OCI-LY7 (cell line): ENCODE measurements at regions not wholly inside any gene's neighbourhood (a gene's known extent, or its start where the extent isn't known, plus 50 kb on each side); places are given as distances from the start of the nearest gene placed in this dataset.

Experiments used
- BruUV-seq: library from RNA; stranded (reverse); fragments of 400-500 nt; replicated peaks from 2 replicates; lab custom pipeline; 2021; lab: Mats Ljungman, UMichigan
- CTCF ChIA-PET: fragments of 300-600 bp; sonication (Branson Sonifier 250); formaldehyde crosslinking; loops from one replicate; lab custom pipeline; 2022; ENCODE audit warnings: antibody characterized with exemption; ENCODE audit not compliant: unreplicated experiment; lab: Charles Lee
- POLR2A ChIA-PET: fragments of 300-600 bp; sonication (Branson Sonifier 250); formaldehyde crosslinking; loops from one replicate; lab custom pipeline; 2022; ENCODE audit warnings: antibody characterized with exemption; lab: Charles Lee
- DNase-seq: peaks from one replicate; pipeline ENCODE4 v3.0.0-alpha.2; 2015; ENCODE audit warnings: low spot score
- H2AFZ ChIP-seq: fragments of 200-600 bp; sonication (generic), shearing (Covaris generic); 2 replicates; pipeline ENCODE4 v1.6.1; 2014; ENCODE audit warnings: mild to moderate bottlenecking, antibody characterized with exemption, low read length, moderate library complexity
- H3K27ac ChIP-seq: fragments of 200-600 bp; sonication (generic); 2 replicates; pipeline ENCODE4 v1.5.1; 2014; ENCODE audit warnings: mixed run types, low read depth, mild to moderate bottlenecking, moderate library complexity, low read length, inconsistent platforms; ENCODE audit not compliant: poor library complexity, severe bottlenecking
- H3K36me3 ChIP-seq: fragments of 200-600 bp; sonication (generic); 2 replicates; pipeline ENCODE4 v1.6.1; 2014; ENCODE audit warnings: mild to moderate bottlenecking, antibody characterized with exemption, low read length, moderate library complexity, mixed read lengths; ENCODE audit not compliant: insufficient read depth
- H3K4me1 ChIP-seq: fragments of 200-600 bp; sonication (generic); 2 replicates; pipeline ENCODE4 v1.5.1; 2014; ENCODE audit warnings: mild to moderate bottlenecking, low read length; ENCODE audit not compliant: insufficient read depth, poor library complexity, severe bottlenecking
- H3K4me2 ChIP-seq: fragments of 200-600 bp; sonication (generic); 2 replicates; pipeline ENCODE4 v1.6.1; 2014; ENCODE audit warnings: mild to moderate bottlenecking, low read length
- H3K4me3 ChIP-seq: fragments of 200-600 bp; sonication (generic); 2 replicates; pipeline ENCODE4 v1.5.1; 2014; ENCODE audit warnings: mild to moderate bottlenecking, low read depth, low read length; ENCODE audit not compliant: poor library complexity, severe bottlenecking
- H3K79me2 ChIP-seq: fragments of 200-600 bp; sonication (generic); 2 replicates; pipeline ENCODE4 v1.6.1; 2016; ENCODE audit warnings: low read depth, mild to moderate bottlenecking, low read length, moderate library complexity, mixed read lengths; ENCODE audit not compliant: insufficient read depth
- H3K9me2 ChIP-seq: fragments of 200-600 bp; sonication (generic); 2 replicates; pipeline ENCODE4 v1.6.1; 2016; ENCODE audit warnings: mild to moderate bottlenecking, low read length, mixed read lengths; ENCODE audit not compliant: insufficient read depth
- H3K9me3 ChIP-seq: fragments of 200-600 bp; sonication (generic); 2 replicates; pipeline ENCODE4 v1.6.1; 2014; ENCODE audit warnings: mild to moderate bottlenecking, mixed run types, low read length, mixed read lengths
- H4K20me1 ChIP-seq: fragments of 200-600 bp; sonication (generic); 2 replicates; pipeline ENCODE4 v1.6.1; 2014; ENCODE audit warnings: mild to moderate bottlenecking, antibody characterized with exemption, low read length, moderate library complexity, mixed read lengths; ENCODE audit not compliant: insufficient read depth
- EZH2phosphoT487 ChIP-seq: fragments of 200-600 bp; sonication (generic); IDR thresholded peaks from 2 replicates; pipeline ENCODE4 v1.6.1; 2018; ENCODE audit warnings: low read depth, borderline replicate concordance, mild to moderate bottlenecking, mixed run types, antibody characterized with exemption, low read length, moderate library complexity, mixed read lengths
- intact Hi-C: fragments of 100-400 bp; cut with micrococcal nuclease; formaldehyde crosslinking; loops from one replicate; pipeline ENCODE4 v1.10.0; 2022; ENCODE audit not compliant: unreplicated experiment
- TF ChIP-seq, protein P1 (sequence below): fragments of 200-600 bp; sonication (generic); conservative IDR thresholded peaks from 2 replicates; pipeline ENCODE4 v1.5.1; 2014; ENCODE audit warnings: mild to moderate bottlenecking, antibody characterized with exemption, low read length, moderate library complexity, mixed read lengths

DNA sequence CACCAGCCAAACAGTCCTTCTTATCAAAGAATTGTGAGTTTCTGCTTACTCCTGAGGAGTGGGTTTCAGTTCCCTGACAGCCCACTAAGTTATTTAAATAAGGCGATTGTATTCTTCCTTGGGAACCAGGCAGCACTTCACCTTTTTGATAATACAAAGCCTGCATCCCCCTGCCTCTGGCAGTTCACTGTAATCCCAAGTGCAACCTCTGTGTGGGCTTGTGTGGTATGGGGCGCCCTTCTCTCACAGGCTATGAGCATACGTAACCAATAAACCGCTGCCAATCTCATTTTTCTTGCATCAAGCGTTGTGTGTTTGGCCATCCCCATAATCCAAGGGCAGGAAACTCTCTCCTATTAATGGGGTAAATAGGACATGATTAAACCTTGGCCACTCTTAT lies 1025.6 kb downstream of the NSUN3 start:
- H3K27ac ChIP-seq = no peak overlapping the region
- H2AFZ ChIP-seq = no peak overlapping the region
- TF ChIP-seq, protein P1, sequence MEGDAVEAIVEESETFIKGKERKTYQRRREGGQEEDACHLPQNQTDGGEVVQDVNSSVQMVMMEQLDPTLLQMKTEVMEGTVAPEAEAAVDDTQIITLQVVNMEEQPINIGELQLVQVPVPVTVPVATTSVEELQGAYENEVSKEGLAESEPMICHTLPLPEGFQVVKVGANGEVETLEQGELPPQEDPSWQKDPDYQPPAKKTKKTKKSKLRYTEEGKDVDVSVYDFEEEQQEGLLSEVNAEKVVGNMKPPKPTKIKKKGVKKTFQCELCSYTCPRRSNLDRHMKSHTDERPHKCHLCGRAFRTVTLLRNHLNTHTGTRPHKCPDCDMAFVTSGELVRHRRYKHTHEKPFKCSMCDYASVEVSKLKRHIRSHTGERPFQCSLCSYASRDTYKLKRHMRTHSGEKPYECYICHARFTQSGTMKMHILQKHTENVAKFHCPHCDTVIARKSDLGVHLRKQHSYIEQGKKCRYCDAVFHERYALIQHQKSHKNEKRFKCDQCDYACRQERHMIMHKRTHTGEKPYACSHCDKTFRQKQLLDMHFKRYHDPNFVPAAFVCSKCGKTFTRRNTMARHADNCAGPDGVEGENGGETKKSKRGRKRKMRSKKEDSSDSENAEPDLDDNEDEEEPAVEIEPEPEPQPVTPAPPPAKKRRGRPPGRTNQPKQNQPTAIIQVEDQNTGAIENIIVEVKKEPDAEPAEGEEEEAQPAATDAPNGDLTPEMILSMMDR = no peak
- TF ChIP-seq EZH2phosphoT487 = no peak
- H4K20me1 ChIP-seq = no peaks in the 10 kb centered on the region
- H3K4me3 ChIP-seq = no peak overlapping the region
- ChIA-PET POLR2A (no interaction called here), CTCF (no interaction called here)
- H3K36me3 ChIP-seq = no peaks in the 10 kb centered on the region
- no peaks in the 10 kb centered on the region for H3K79me2 ChIP-seq
- no peak for DNase-seq
- H3K9me2 ChIP-seq = no peaks in the 10 kb centered on the region
- H3K4me2 ChIP-seq = no peak overlapping the region
- no peaks in the 10 kb centered on the region for H3K4me1 ChIP-seq
- no peaks in the 10 kb centered on the region for H3K9me3 ChIP-seq
- intact Hi-C loops = no loop called here
- no TSS peak for BruUV-seq

DNA sequence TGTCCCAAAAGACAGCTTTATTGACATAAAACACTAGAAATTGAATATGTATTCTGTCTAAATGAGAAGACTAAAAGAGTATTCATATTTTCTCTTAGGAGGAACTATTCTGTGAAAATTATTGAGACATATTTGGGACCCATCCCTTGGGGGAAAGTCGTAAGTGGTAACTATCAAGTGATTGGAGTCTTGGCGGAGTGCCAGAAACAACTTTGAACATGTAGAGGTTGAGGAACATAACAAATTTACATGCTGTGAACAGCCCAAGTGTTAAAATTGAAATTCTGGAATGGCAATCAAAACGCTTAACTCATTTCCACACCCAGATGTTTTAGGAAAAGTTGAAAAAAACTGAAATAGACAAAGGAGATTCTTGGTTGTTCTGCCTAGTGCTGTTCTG lies 1034.6 kb downstream of the NSUN3 start:
- CTCF ChIA-PET = no interaction called here

DNA sequence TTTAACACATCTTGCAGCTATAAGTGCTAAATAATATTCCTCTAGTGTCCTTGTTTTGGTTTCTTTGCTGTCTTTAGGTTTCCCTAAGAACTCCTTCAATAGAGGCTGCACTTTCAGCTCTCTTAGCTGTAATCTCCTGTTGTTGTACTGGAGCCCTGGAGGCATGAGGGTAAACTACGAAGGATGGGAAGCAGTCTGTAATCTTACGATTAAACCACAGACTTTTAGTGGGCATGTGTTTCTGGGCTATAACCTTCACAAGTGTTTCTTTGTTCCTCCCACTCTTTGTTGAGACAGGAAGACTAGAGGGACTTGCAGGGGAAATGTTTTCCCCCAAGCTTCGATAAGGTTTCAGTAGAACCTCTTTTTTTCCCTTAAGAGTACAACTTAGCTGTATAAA lies 1058.1 kb downstream of the NSUN3 start:
- Histone ChIP-seq H2AFZ (no peak overlapping the region), H3K27ac (no peak overlapping the region), H3K9me2 (no peaks in the 10 kb centered on the region), H3K79me2 (no peaks in the 10 kb centered on the region), H3K36me3 (no peaks in the 10 kb centered on the region), H4K20me1 (no peaks in the 10 kb centered on the region), H3K4me3 (no peak overlapping the region), H3K4me1 (no peaks in the 10 kb centered on the region), H3K9me3 (no peaks in the 10 kb centered on the region), H3K4me2 (no peak overlapping the region)
- intact Hi-C loops = no loop called here
- ChIA-PET CTCF (no interaction called here), POLR2A (interaction anchor here (1.2 kb wide), 1 partner anchor 20 kb away, joined by 3 read pairs; no protein-coding TSS in a partner anchor)
- TF ChIP-seq, protein P1 = no peak
- no peak for DNase-seq
- BruUV-seq = no TSS peak

More for the DNA sequence above, 1034.6 kb downstream of the NSUN3 start:
- Histone ChIP-seq H2AFZ (no peak overlapping the region), H3K27ac (no peak overlapping the region), H3K9me3 (no peaks in the 10 kb centered on the region), H3K9me2 (no peaks in the 10 kb centered on the region), H3K4me3 (no peak overlapping the region), H4K20me1 (no peaks in the 10 kb centered on the region), H3K4me2 (no peak overlapping the region), H3K4me1 (no peaks in the 10 kb centered on the region), H3K79me2 (no peaks in the 10 kb centered on the region), H3K36me3 (no peaks in the 10 kb centered on the region)
- POLR2A ChIA-PET = no interaction called here
- no peak for TF ChIP-seq EZH2phosphoT487
- TF ChIP-seq, protein P1 = no peak
- BruUV-seq = no TSS peak
- intact Hi-C loops = no loop called here
- no peak for DNase-seq
